Left ventricle myocardium inferior (tissue), 1 donor: ENCODE measurements at regions not wholly inside any gene's neighbourhood (a gene's known extent, or its start where the extent isn't known, plus 50 kb on each side); places are given as distances from the start of the nearest gene placed in this dataset.

Experiments used
- DNase-seq: peaks from one replicate; pipeline ENCODE4 v3.0.0-alpha.2; 2020
- H3K27ac ChIP-seq: fragments of 200-600 bp; replicated peaks from 2 replicates; pipeline ENCODE4 v1.8.0; 2021
- H3K27me3 ChIP-seq: fragments of 200-600 bp; 2 replicates; pipeline ENCODE4 v1.8.0; 2021; ENCODE audit warnings: low read depth
- H3K36me3 ChIP-seq: fragments of 200-600 bp; 2 replicates; pipeline ENCODE4 v1.8.0; 2021
- H3K4me1 ChIP-seq: fragments of 200-600 bp; 2 replicates; pipeline ENCODE4 v1.8.0; 2021
- H3K4me3 ChIP-seq: fragments of 200-600 bp; 2 replicates; pipeline ENCODE4 v1.8.0; 2021; ENCODE audit warnings: mild to moderate bottlenecking, moderate library complexity
- H3K9me3 ChIP-seq: fragments of 200-600 bp; replicated peaks from 2 replicates; pipeline ENCODE4 v1.8.0; 2021
- CTCF ChIP-seq: fragments of 200-600 bp; IDR thresholded peaks from 2 replicates; pipeline ENCODE4 v1.8.0; 2021; ENCODE audit warnings: antibody characterized with exemption, mild to moderate bottlenecking, borderline replicate concordance
- intact Hi-C: fragments of 100-400 bp; cut with micrococcal nuclease; formaldehyde crosslinking; loops from one replicate; pipeline ENCODE4 v1.11.0; 2022
- donor health status: DM: no; HTN: yes; CAD: no; lungs with severe emphysema.

- no peak for TF ChIP-seq CTCF
- Histone ChIP-seq H3K4me1 (peaks cover 4% of the 10 kb centered on the region), H3K27me3 (no peaks in the 10 kb centered on the region), H3K27ac (no peak overlapping the region), H3K9me3 (peaks cover 10% of the 10 kb centered on the region), H3K36me3 (no peaks in the 10 kb centered on the region), H3K4me3 (no peak overlapping the region)
- no peak for DNase-seq
- intact Hi-C loops, result no loop called here
Measured at GRCh38 chr16:59126486-59126885, 392.4 kb upstream of the GOT2 start.

DNA sequence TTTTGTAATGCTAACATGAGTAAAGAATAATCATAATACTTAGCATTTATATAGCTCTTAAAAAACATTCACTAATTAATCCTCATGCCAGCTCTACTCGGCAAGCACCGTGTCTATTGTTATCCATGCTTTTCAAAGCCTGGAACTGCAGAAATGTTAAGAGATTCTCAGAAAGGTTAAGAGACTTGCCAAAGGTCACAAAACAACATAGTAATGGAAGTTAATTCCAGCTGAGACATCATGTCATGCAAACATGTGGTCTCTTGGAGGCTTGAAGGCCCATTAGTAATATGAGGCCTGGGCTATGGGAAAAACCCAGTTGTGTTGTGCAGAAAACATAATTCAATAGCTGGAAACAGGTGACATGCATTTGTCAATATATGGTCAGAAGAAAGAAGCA lies 389.9 kb upstream of the GOT2 start:
- TF ChIP-seq CTCF, result no peak
- Histone ChIP-seq H3K27me3 (no peaks in the 10 kb centered on the region), H3K27ac (no peak overlapping the region), H3K4me3 (no peak overlapping the region), H3K36me3 (no peaks in the 10 kb centered on the region), H3K9me3 (no peaks in the 10 kb centered on the region), H3K4me1 (peaks cover 4% of the 10 kb centered on the region)
- intact Hi-C loops, result no loop called here
- DNase-seq, result no peak

DNA sequence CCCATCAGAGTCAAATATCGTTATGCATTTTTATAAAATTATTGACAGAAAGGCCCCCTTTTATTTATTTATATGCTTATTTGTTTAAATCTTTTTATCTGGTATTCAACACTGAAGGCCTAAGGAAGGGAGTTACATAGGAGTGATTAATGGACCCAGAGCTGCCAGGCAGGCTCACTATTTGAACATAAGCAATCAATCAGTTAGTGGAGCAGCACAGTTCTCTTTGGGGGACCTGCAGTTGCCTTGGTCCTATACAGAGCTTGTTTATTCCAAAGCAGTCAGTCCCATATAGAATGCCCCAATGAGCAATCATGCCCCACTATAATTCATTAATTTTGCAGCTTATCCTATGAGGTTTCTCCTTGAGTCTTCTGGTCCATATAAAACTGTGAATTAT lies 389.4 kb upstream of the GOT2 start:
- no peak for TF ChIP-seq CTCF
- H3K9me3 ChIP-seq, result no peaks in the 10 kb centered on the region
- intact Hi-C loops, result no loop called here

DNA sequence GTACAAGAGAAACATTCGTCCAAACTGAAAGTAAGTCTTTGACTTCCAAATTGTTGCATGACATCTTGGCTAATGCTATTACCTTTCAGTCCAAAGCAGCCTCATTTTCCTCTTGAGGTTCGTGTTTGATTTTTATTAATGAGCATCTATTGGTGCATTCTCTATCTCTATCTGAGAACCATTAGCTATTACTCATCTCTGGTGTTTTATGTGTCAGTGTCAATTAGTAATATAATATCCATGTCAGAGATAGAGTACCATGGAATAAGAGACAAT lies 388.1 kb upstream of the GOT2 start:
- DNase-seq, result no peak
- TF ChIP-seq CTCF, result no peak
- no peaks in the 10 kb centered on the region for H3K27me3 ChIP-seq
- no peaks in the 10 kb centered on the region for H3K9me3 ChIP-seq
- no peaks in the 10 kb centered on the region for H3K36me3 ChIP-seq
- H3K4me3 ChIP-seq, result no peak overlapping the region
- peaks cover 4% of the 10 kb centered on the region for H3K4me1 ChIP-seq
- intact Hi-C loops, result no loop called here
- H3K27ac ChIP-seq, result no peak overlapping the region

More for the DNA sequence above, 389.4 kb upstream of the GOT2 start:
- no peak overlapping the region for H3K27ac ChIP-seq
- H3K4me1 ChIP-seq, result peaks cover 4% of the 10 kb centered on the region
- no peaks in the 10 kb centered on the region for H3K27me3 ChIP-seq
- DNase-seq, result no peak
- no peak overlapping the region for H3K4me3 ChIP-seq
- no peaks in the 10 kb centered on the region for H3K36me3 ChIP-seq

GRCh38 chr16:59121411-59122261 lies 387.5 kb upstream of the GOT2 start:
- H3K4me1 ChIP-seq, result peaks cover 4% of the 10 kb centered on the region
- H3K27me3 ChIP-seq, result no peaks in the 10 kb centered on the region
- intact Hi-C loops, result no loop called here
- no peak overlapping the region for H3K27ac ChIP-seq
- no peaks in the 10 kb centered on the region for H3K9me3 ChIP-seq
- no peak for DNase-seq
- no peak overlapping the region for H3K4me3 ChIP-seq
- no peaks in the 10 kb centered on the region for H3K36me3 ChIP-seq
- TF ChIP-seq CTCF, result no peak
